Neuronal stem cell (in vitro differentiated cells): ENCODE measurements at regions not wholly inside any gene's neighbourhood (a gene's known extent, or its start where the extent isn't known, plus 50 kb on each side); places are given as distances from the start of the nearest gene placed in this dataset.
"Not testable (repeated sequence)": the region's sequence is repeated elsewhere in the genome, so short reads cannot be mapped to it uniquely, and the experiment has no call there.

Experiments
- DNase-seq: peaks from one replicate; pipeline ENCODE4 v3.0.0-alpha.2; 2013; ENCODE audit warnings: low spot score
- H2AFZ ChIP-seq: one replicate; pipeline ENCODE4 v1.6.1; 2013; ENCODE audit warnings: mild to moderate bottlenecking, low read length, inconsistent platforms
- H2AK5ac ChIP-seq: 2 replicates; pipeline ENCODE4 v1.6.1; 2013; ENCODE audit warnings: low read depth, mild to moderate bottlenecking, inconsistent platforms, low read length, moderate library complexity, mixed read lengths
- H2BK120ac ChIP-seq: 2 replicates; pipeline ENCODE4 v1.6.1; 2013; ENCODE audit warnings: low read depth, mild to moderate bottlenecking, inconsistent platforms, low read length, moderate library complexity, mixed read lengths
- H2BK12ac ChIP-seq: one replicate; pipeline ENCODE4 v1.6.1; 2013; ENCODE audit warnings: low read length, inconsistent platforms
- H2BK15ac ChIP-seq: 2 replicates; pipeline ENCODE4 v1.6.1; 2013; ENCODE audit warnings: mild to moderate bottlenecking, low read length, inconsistent platforms, mixed read lengths
- H2BK5ac ChIP-seq: one replicate; pipeline ENCODE4 v1.6.1; 2013; ENCODE audit warnings: inconsistent platforms, mild to moderate bottlenecking, low read length, moderate library complexity
- H3K14ac ChIP-seq: one replicate; pipeline ENCODE4 v1.6.1; 2013; ENCODE audit warnings: low read length, inconsistent platforms
- H3K18ac ChIP-seq: 2 replicates; pipeline ENCODE4 v1.6.1; 2013; ENCODE audit warnings: low read length, inconsistent platforms
- H3K23ac ChIP-seq: 2 replicates; pipeline ENCODE4 v1.6.1; 2013; ENCODE audit warnings: low read depth, mild to moderate bottlenecking, mixed read lengths, low read length, inconsistent platforms; ENCODE audit not compliant: poor library complexity
- H3K27ac ChIP-seq: replicated peaks from 3 replicates; pipeline ENCODE4 v1.5.1; 2013; ENCODE audit warnings: low read length, inconsistent platforms
- H3K27me3 ChIP-seq, 3 experiments: 2 replicates each; pipeline ENCODE4 v1.6.1; 2013; ENCODE audit warnings: low read length in 3 of 3, mild to moderate bottlenecking in 2 of 3, inconsistent platforms in 1 of 3, low read depth in 1 of 3, mixed read lengths in 1 of 3, moderate library complexity in 1 of 3; ENCODE audit not compliant: control insufficient read depth in 3 of 3, insufficient read depth in 3 of 3
- H3K36me3 ChIP-seq, 2 donors: replicated peaks in 1 of 2; 2 replicates each; pipeline ENCODE4 v1.6.1; 2013; ENCODE audit warnings: low read length in 2 of 2; ENCODE audit not compliant: control insufficient read depth in 2 of 2, insufficient read depth in 2 of 2
- H3K4ac ChIP-seq: 2 replicates; pipeline ENCODE4 v1.6.1; 2013; ENCODE audit warnings: inconsistent platforms, mild to moderate bottlenecking, low read length, moderate library complexity
- H3K4me1 ChIP-seq, 2 donors: 1 replicate in 1 of 2; 2 replicates in 1 of 2; pipeline ENCODE4 v1.6.1; 2013; ENCODE audit warnings: low read length in 2 of 2, low read depth in 1 of 2; ENCODE audit not compliant: control insufficient read depth in 2 of 2, insufficient read depth in 1 of 2
- H3K4me2 ChIP-seq: one replicate; pipeline ENCODE4 v1.6.1; 2013; ENCODE audit warnings: mild to moderate bottlenecking, low read length, inconsistent platforms; ENCODE audit not compliant: insufficient read depth, poor library complexity, severe bottlenecking
- H3K4me3 ChIP-seq, 2 donors: 2 replicates each; pipeline ENCODE4 v1.5.1; 2013; ENCODE audit warnings: low read length in 2 of 2, mild to moderate bottlenecking in 2 of 2, inconsistent platforms in 1 of 2, moderate library complexity in 1 of 2
- H3K79me1 ChIP-seq: one replicate; pipeline ENCODE4 v1.6.1; 2013; ENCODE audit warnings: low read depth, mild to moderate bottlenecking, inconsistent platforms, low read length, moderate library complexity
- H3K9ac ChIP-seq: one replicate; pipeline ENCODE4 v1.6.1; 2013; ENCODE audit warnings: mild to moderate bottlenecking, low read depth, low read length, inconsistent platforms; ENCODE audit not compliant: poor library complexity
- H3K9me3 ChIP-seq, 2 donors: replicated peaks in 1 of 2; 2 replicates each; pipeline versions ENCODE3 to v1.6.1; 2013; ENCODE audit warnings: low read length in 2 of 2, mild to moderate bottlenecking in 2 of 2, inconsistent platforms in 1 of 2, low read depth in 1 of 2, mixed read lengths in 1 of 2, moderate library complexity in 1 of 2; ENCODE audit not compliant: control insufficient read depth in 2 of 2, insufficient read depth in 1 of 2
- H4K8ac ChIP-seq: one replicate; pipeline ENCODE4 v1.6.1; 2013; ENCODE audit warnings: low read depth, mild to moderate bottlenecking, inconsistent platforms, low read length, moderate library complexity
- H4K91ac ChIP-seq: one replicate; pipeline ENCODE4 v1.6.1; 2013; ENCODE audit warnings: low read length, low read depth, mild to moderate bottlenecking, inconsistent platforms; ENCODE audit not compliant: poor library complexity
- WGBS, 2 donors: extraction: QIAGEN DNeasy Blood & Tissue Kit; methylation state at CpG; one replicate each; pipeline ENCODE4 v1.1.7; 2013; ENCODE audit warnings: missing lambda C conversion rate in 2 of 2, mixed read lengths in 1 of 2; ENCODE audit not compliant: insufficient read length in 2 of 2, insufficient replicate concordance in 1 of 2; ENCODE audit errors: extremely low coverage in 2 of 2; 5-methylcytosine and 5-hydroxymethylcytosine counted together

- not testable (repeated sequence) for H3K79me1 ChIP-seq, H3K9me3 ChIP-seq, H3K14ac ChIP-seq, H3K36me3 ChIP-seq, H2BK5ac ChIP-seq, H3K4me1 ChIP-seq, H3K18ac ChIP-seq, H2BK15ac ChIP-seq, H2AK5ac ChIP-seq, H3K4me3 ChIP-seq, H3K27me3 ChIP-seq, H3K4ac ChIP-seq, H4K8ac ChIP-seq, H3K23ac ChIP-seq, DNase-seq, H4K91ac ChIP-seq, H2BK12ac ChIP-seq, H2BK120ac ChIP-seq, H3K27ac ChIP-seq, H3K4me2 ChIP-seq, H3K9ac ChIP-seq, H2AFZ ChIP-seq
- WGBS, 2 donors: no CpG with 5 or more reads among the region's 1 CpG
Observed at GRCh38 chr21:5250128-5250527, 5271.3 kb upstream of the TPTE start.

- H3K36me3 ChIP-seq, H3K27ac ChIP-seq, H3K14ac ChIP-seq, H2BK5ac ChIP-seq, H3K4ac ChIP-seq, H2BK15ac ChIP-seq, H2BK120ac ChIP-seq, H4K8ac ChIP-seq, H2AFZ ChIP-seq, H3K9ac ChIP-seq, H3K27me3 ChIP-seq, H3K23ac ChIP-seq, H4K91ac ChIP-seq, H3K4me3 ChIP-seq, DNase-seq, H2BK12ac ChIP-seq, H3K79me1 ChIP-seq, H3K18ac ChIP-seq, H2AK5ac ChIP-seq, H3K4me2 ChIP-seq, H3K4me1 ChIP-seq, H3K9me3 ChIP-seq: not testable (repeated sequence)
- WGBS, 2 donors: no CpG with 5 or more reads among the region's 3 CpGs
Observed at GRCh38 chr21:5251162-5251561, 5270.2 kb upstream of the TPTE start.

GRCh38 chr21:5251866-5252265 is 5269.5 kb upstream of the TPTE start:
- H3K79me1 ChIP-seq, H3K14ac ChIP-seq, H3K23ac ChIP-seq, H3K18ac ChIP-seq, H3K36me3 ChIP-seq, H2AFZ ChIP-seq, H3K9me3 ChIP-seq, H3K27me3 ChIP-seq, H4K8ac ChIP-seq, H2BK15ac ChIP-seq, H3K4ac ChIP-seq, DNase-seq, H3K4me1 ChIP-seq, H2AK5ac ChIP-seq, H3K9ac ChIP-seq, H2BK12ac ChIP-seq, H2BK120ac ChIP-seq, H3K27ac ChIP-seq, H3K4me2 ChIP-seq, H4K91ac ChIP-seq, H2BK5ac ChIP-seq, H3K4me3 ChIP-seq: not testable (repeated sequence)
- no CpG with 5 or more reads among the region's 1 CpG for WGBS, 2 donors
